Kidney glomerular epithelial cell (primary cell): ENCODE measurements at regions not wholly inside any gene's neighbourhood (a gene's known extent, or its start where the extent isn't known, plus 50 kb on each side); places are given as distances from the start of the nearest gene placed in this dataset.
A peak's percentile ranks its signal among the peaks of the same experiment; 100 is the strongest.
"Not testable (repeated sequence)": the region's sequence is repeated elsewhere in the genome, so short reads cannot be mapped to it uniquely, and the experiment has no call there.

Experiments used
- DNase-seq: peaks from one replicate; lab custom pipeline; 2025; lab: John Stamatoyannopoulos, UW

DNA sequence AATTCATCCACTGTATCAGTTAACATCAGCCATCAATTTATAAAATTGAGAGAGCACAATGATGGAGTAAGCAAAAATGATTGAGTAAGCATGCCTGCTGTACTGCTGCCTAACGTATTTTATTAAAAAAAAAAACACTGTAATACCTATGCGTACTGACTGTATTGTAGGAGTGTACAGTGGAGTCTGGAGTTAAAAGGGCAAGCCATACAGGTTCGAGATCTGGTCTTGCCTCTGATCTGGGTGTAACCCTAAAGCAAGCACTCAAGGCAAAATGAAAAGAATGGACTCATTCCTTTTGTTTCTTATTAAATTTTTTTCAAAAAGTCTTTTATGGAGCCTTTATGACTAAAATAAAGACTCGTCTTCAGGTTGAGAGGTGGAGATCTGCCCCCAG is 894.2 kb upstream of the INTU start:
- DNase-seq, result no peak

DNA sequence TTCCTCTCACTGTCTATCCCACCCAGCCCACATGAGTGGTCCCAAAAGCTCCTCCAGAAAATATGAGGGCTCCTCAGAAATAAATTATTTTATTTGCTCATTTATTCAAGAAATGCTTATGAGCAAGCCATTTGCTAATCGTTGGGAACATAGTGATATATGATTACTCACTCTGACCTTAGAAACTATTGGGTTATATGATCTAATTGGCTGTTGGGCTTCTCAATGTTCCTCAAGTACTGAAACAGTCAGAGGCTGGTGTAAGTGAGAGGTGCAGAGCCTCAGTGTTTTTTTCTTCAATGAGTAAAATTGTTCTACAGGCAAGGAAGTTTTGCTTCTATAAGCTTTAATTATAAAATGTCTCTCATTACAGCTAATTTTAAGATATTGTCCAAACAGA is 893.8 kb upstream of the INTU start:
- DNase-seq, result no peak

DNA sequence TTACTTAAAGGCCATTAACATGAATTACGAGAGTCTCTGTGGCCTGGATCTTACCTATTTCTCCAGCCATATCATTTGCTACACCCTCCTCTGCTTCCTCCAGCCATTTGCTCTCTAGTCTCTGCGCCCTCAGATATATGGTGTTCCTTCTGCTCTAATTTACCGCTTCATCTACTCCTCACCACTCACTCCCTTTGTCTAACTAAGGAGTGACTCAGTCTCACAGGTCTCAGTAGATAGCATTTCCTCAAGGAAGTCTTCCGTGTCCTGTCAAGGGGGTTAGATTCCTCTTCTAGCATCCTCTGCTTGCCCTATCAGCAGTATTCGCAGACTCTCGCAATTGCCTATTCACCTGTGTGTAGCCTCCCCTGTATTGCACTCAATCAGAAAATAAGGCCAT is 892.1 kb upstream of the INTU start:
- peak; percentile 7 for DNase-seq

DNA sequence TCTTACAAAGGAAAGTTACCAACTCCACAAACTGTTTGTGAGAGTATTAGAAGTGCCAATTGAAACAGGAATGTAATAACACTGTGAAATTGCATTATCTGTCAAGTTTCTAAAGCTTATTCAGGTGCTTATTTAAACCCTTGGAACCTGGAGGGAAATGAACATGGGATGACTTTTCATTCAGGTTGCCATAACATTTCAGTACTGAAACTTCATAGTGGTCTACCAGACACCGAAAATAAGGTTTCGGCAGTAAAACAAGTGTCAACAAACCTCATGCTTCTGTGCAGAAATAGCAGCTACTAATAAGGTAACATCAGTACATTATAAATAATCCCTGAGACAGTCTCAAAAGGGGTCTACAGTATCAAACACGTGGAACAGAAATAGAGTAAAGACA is 890.7 kb upstream of the INTU start:
- no peak for DNase-seq

DNA sequence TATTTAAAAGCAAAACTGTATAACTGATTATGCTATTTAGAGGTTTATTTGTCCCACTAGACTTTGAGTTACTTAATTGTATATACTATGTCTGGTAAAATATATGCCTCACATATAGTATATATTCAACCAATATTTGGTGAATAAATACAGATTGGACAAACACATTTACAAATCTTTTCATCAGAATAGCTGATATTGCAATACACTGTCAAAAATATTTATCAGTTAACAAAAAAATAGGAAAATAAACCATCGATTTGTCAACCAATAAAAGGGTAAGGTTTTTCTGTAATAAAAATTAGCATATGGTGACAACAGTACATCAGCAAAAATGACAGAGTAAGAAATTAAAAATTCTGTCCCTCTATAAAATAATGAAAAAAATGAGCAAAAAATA is 889.9 kb upstream of the INTU start:
- DNase-seq, result no peak

DNA sequence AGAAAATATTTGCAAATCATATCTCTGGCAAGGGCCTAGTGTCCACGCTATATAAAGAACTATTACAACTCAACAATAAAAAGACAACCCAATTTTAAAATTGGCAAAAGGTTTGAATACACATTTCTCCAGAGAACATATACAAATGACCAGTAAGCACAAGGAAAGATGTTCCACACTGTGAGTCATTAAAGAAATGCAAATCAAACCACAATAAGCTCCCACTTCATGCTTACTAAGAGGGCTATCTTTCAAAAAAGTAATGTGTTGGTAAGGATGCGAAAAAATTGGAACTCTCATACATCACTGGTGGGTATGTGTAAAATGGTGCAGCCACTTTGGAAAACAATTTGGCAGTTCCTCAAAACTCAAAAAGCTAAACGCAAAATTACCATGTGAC is 884.0 kb upstream of the INTU start:
- no peak for DNase-seq

DNA sequence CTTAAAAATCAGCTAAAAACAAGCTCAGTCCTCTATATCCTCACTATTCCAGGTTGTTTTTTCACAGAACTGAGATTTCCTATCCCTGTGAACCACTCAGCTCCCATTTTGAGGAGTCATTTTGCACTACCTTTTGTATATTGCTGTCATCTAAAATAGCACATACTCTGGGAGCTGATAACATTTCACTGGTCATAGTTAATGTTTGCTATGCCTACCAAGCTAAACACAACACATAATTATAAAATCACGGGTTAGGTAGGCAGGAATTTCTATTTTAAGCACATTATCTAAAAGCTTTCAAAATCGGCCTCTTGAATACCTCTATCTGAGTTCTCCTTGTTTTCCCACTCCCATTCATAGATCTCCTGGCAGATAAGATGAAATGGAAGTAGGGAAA is 882.0 kb upstream of the INTU start:
- no peak for DNase-seq

DNA sequence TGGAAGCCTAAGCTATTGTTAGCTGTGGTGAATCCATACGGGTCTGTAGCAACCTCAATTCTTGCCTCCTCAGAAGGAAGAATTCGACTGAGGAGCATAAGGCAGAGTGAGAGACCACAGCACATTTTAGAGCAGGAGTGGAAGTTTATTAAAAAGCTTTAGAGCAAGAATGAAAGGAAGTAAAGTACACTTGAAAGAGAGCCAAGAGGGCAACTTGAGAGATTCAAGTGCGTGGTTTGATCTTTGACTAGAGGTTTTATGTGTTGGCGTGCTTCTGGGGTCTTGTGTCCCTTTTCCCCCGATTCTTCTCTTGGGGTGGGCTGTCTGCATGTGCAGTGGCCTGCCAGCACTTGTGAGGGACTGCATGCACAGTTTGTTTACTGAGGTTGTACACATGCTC is 880.6 kb upstream of the INTU start:
- DNase-seq, result no peak

DNA sequence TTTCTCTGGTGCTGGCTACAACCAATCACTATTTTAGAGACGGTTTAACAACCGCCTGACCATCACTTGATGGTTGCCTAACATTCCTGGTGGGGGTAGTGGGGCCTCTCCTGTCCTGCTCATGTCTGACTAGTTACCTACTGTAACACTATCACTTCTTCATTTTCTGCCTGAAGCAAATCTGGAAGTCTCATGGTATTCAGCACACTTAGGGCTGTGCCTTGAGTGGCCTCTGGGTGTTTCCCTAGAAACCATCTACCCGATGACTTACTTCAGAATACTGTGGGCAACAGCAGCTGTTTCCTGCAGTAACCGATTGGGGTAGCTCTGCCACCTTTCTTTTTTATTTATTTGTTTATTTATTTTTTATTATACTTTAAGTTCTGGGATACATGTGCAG is 880.1 kb upstream of the INTU start:
- no peak for DNase-seq

DNA sequence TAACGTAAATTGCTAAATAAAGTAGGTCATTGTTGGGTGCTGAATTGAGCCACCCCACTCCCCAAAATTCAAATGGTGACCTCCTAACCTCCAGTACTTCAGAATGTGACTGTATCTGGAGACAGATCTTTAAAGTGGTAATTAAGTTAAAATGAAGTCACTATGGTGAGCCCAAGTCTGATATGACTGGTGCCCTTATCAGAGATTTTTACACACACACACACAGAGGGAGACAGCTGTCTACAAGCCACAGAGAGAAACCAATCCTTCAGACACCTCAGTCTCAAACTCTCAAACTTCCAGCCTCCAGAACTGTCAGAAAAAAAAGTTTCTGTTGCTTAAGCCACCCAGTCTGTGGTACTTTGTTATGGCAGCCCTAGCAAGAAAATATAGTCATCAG is 879.2 kb upstream of the INTU start:
- no peak for DNase-seq

DNA sequence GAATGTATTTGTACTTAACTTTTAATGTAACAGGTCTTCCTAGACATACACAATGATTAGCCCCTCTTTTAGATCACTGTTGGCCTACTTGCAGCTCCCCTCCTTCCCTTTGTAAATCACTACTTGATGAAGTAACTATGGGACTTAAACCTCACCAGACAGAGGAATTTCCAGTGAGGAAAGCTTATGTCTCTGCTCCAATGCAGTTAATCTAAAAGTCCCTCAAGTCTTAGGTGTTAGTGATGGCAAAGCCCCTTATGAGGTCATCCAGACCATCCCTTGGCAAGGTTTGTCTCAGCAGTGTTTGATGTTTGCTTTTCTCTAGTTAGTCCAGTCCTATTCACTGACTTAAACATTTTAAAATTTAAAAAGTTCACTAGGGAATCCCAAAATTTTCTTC is 877.3 kb upstream of the INTU start:
- no peak for DNase-seq

DNA sequence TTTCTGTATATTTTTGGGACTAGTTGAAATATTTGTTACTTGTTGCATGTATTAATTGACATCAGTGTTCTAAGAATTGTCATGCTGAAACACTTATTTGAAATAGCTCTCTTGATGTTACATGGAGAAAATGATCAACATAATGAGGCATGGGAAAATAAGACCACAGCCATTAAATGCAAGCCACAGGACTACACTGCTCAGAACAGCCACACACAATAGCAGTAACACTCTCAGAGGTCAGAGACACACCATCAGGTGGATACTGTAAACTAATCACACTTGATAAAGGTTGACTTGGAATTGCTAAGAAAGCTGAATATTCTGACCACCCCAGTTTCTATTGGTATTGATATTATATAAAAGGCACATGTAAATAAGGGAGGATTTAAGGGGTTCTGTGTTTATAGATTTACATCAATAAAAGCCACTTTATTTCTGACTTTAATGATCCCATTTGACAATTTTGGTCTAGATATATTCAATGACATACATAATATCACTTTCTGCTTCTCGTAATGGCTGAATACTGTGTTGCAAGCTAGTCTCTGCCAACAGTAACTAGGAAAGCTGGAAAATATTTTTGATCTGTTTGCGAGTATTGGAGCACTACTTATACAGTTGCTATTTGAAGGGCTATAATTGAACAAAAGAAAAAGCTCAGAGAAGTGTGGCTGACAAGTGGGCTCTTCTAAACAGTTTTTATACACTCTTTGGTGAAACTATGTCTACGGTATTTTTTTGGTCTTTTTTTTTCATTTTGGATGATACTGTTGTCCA is 876.5 kb upstream of the INTU start:
- DNase-seq, result no peak

DNA sequence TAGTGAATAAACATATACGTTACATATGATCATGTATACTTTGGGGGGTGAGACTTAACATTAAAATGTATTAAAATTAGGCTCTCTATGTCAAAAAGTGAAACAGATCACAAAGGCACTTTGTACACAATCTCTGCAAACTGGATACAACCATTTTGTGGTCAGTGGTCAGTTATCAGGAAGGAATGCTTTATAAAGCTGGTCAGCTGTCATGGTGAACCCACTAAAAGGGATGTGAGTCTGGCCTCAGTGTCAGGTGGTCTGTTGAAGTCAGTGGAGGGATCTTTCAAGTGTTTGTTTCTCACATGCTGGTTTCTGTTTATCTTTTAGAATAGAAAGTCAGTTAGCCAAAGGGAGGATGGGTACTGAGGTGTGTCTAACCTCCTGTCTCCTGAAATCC is 875.5 kb upstream of the INTU start:
- no peak for DNase-seq

DNA sequence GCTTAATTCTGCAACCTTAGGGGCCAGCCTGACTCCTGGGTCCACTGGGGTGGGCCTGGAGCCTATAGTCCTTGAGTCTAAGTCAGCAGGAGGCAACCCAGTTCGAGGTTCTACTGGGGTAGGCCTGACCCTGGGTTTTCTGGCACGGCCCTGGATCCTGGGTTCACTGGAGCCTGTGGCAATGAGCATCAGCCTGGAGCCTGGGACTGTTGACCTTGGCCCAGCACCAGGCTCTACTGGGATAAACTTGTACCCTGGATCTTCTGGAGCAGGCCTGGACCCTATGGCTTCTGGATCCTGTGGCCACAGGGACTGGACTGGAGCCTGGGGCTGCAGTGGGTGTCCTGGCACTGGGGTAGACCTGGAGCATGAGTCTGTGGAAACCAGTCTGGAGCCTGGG is 874.3 kb upstream of the INTU start:
- DNase-seq, result no peak

DNA sequence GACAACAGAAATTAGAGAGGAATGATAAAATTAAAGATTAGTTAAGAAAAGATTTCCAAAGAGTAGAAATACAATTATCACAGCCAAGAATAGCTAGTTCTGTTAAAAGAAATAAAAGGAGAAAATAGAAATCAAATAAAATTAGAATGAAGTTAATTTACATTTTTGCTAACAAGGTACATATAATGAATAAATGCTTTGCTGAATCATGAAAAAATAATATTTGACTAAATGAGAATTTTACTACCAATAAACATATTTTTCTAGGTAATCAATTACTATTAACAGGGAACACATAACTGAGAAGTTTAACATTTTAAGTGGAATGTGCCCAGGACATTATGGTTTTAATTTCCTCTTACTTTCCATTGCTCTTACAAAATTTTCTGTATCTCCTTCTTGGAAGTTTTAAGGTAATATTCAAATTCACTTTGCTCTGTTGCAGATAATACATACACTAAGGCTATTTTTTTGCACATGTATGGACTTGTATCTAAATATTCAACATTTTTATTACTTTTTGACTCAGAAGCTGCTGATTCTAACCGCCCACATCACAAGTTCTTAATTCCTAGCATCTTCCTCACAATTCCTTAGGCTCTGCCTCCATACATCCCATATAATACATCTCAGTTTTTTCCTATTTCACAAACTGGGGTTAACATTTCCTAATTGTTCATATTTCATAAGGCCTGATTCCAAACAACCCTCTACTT is 870.7 kb upstream of the INTU start:
- DNase-seq, result no peak

DNA sequence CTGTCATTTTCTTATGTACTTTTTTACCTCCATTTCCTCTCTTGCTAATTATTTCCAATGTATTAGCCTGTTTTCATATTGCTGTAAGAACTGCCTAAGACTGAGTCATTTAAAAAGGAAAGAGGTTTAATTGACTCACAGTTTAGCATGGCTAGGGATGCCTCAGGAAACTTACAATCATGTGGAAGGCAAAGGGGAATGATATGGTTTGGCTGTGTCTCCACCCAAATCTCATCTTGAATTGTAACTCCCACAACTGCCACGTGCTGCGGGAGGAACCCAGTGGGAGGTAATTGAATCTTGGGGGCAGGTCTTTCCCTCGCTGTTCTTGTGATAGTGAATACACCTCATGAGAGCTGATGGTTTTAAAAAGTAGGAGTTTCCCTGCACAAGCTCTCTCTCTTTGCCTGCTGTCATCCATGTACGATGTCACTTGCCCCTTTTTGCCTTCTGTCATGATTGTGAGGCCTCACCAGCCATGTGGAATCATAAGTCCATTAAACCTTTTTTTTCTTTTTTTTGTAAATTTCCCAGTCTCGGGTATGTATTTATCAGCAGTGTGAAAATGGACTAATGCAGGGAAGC is 870.0 kb upstream of the INTU start:
- DNase-seq, result no peak

DNA sequence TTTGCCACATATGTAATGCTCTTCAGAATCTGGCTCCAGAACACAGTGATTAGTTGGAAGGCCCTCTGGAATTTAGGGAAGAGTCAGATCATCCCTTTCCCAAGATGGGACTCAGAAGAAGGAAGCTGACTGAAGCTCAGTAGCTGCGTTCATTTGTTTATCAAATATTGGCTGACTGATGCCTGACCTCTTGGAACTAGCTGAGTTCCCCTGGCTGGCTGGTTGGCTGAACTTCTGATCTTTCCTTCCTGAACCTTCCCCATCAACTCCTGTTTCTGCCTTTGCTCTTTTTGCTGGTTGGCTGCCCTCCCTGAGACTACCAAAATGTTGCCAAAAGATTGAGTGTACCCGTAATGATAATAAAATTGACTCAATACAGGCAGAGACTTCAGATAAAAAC is 866.5 kb upstream of the INTU start:
- DNase-seq, result no peak

DNA sequence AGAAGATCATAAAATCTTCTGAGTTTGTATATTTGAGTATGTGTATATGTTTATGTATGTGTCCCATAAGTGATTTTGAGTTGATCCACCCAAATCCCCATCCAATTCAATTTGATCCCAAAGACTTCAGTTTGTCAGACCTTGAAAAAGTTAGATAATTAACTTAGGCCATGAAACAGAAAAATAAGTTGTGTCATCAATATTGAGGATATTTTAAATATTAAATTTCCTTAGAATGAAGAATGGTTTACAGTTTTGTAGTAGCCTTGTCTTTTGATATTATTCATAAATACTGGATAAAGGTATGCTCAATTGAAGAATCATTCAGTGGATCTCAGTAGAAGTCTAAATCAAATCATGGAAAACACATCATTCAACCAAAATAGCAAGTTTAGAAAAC is 864.4 kb upstream of the INTU start:
- no peak for DNase-seq

DNA sequence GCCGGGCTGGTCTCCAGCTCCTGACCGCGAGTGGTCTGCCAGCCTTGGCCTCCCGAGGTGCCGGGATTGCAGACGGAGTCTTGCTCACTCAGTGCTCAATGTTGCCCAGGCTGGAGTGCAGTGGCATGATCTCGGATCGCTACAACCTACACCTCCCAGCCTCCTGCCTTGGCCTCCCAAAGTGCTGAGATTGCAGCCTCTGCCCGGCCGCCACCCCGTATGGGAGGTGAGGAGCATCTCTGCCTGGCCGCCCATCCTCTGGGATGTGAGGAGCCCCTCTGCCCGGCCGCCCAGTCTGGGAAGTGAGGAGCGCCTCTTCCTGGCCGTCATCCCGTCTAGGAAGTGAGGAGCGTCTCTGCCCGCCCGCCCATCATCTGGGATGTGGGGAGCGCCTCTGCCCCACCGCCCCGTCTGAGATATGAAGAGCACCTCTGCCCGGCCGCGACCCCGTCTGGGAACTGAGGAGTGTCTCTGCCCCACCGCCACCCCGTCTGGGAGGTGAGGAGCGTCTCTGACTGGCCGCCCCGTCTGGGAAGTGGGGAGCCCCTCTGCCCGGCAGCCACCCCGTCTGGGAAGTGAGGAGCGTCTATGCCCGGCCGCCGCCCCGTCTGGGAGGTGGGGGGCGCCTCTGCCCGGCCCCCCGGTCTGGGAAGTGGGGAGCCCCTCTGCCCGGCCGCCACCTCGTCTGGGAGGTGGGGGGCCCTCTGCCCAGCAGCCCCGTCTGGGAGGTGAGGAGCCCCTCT is 861.8 kb upstream of the INTU start:
- not testable (repeated sequence) for DNase-seq

DNA sequence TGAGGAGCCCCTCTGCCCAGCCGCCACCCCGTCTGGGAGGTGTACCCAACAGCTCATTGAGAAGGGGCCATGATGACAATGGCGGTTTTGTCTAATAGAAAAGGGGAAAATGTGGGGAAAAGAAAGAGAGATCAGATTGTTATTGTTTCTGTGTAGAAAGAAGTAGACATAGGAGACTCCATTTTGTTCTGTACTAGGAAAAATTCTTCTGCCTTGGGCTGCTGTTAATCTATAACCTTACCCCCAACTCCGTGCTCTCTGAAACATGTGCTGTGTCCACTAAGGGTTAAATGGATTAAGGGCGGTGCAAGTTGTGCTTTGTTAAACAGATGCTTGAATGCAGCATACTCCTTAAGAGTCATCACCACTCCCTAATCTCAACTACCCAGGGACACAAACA is 861.1 kb upstream of the INTU start:
- DNase-seq, result not testable (repeated sequence)

DNA sequence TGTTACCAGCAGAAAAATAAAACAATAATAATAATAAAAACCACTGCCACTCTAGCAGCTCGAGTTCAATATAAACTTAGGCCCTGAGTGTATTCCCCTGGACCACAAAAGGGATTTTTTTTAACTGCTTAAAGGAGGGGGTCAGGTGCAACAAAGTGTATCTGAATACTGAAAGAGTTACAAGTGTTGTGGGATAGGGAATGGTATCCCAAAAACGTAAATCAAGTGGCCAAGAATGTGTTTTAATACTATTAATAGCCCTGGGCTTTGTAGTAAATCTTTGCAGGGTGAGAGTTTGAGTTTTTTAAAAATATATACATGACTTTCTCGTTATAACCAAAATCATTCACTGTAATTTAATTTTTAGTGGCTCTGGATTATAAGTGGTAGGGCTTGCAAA is 860.1 kb upstream of the INTU start:
- DNase-seq, result no peak

DNA sequence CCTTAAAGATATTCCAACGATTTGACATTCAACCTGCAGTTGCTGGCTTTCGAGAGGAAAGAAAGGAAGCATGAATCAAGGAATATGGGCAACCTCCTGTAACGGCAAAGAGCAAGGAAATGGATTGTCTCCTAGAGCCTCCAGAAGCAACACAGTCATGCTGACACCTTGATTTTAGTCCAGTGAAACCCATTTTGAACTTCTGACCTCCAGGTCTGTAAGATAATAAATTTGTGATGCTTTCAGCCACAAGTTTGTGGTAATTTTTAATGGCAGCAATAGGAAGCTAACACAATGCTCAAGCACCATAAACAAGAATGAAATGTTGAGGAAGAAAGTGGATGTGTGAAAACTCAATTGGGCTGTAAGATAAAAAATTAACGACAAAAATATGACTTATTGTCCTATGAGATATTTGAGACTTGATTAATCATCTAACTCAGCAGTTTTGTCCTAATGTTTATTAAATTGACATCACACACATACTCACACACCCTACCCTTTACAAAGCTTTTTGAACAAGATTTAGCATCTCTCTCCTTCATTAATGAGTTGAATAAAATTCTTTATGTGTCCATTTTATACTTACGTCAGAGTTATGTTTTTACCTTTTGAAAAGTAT is 857.2 kb upstream of the INTU start:
- no peak for DNase-seq
